Nephron (organoid): ENCODE measurements at regions not wholly inside any gene's neighbourhood (a gene's known extent, or its start where the extent isn't known, plus 50 kb on each side); places are given as distances from the start of the nearest gene placed in this dataset.

Source experiments
- H3K27ac Mint-ChIP-seq, 3 experiments: 2 replicates each; pipeline ENCODE4 v1.8.0; 2020; ENCODE audit warnings: mixed read lengths in 3 of 3, mild to moderate bottlenecking in 2 of 3, moderate library complexity in 1 of 3
- H3K27me3 Mint-ChIP-seq: 2 replicates; pipeline ENCODE4 v1.8.0; 2021; ENCODE audit warnings: low read depth, mild to moderate bottlenecking, moderate library complexity, mixed read lengths
- H3K36me3 Mint-ChIP-seq: 2 replicates; pipeline ENCODE4 v1.8.0; 2020; ENCODE audit warnings: low read depth, mixed read lengths
- H3K4me1 Mint-ChIP-seq: 2 replicates; pipeline ENCODE4 v1.8.0; 2020; ENCODE audit warnings: mixed read lengths
- H3K4me3 Mint-ChIP-seq, 3 experiments: 2 replicates each; pipeline ENCODE4 v1.8.0; 2020; ENCODE audit warnings: mild to moderate bottlenecking in 3 of 3, mixed read lengths in 3 of 3, moderate library complexity in 2 of 3
- H3K9me3 Mint-ChIP-seq: 2 replicates; pipeline ENCODE4 v1.8.0; 2020; ENCODE audit warnings: mixed read lengths
- CTCF ChIP-seq, 3 experiments: fragments of 200-600 bp; sonication (generic); IDR thresholded peaks; one replicate each; pipeline ENCODE4 v1.5.0; 2021; ENCODE audit warnings: antibody characterized with exemption in 3 of 3; ENCODE audit not compliant: unreplicated experiment in 3 of 3

- no peak for TF ChIP-seq CTCF (IDR thresholded peaks at IDR 0.05; ENCODE audit: unreplicated experiment in 3 of 3)
- Mint-ChIP-seq H3K4me3 (no peak overlapping the region), H3K36me3 (no peaks in the 10 kb centered on the region), H3K4me1 (no peaks in the 10 kb centered on the region), H3K27me3 (no peaks in the 10 kb centered on the region), H3K9me3 (peaks cover 5% of the 10 kb centered on the region), H3K27ac (no peak overlapping the region)
Observed at GRCh38 chr4:112776535-112776934, 139.6 kb downstream of the LARP7 start.

- Mint-ChIP-seq H3K27me3 (no peaks in the 10 kb centered on the region), H3K9me3 (peaks cover 5% of the 10 kb centered on the region), H3K4me1 (no peaks in the 10 kb centered on the region), H3K36me3 (no peaks in the 10 kb centered on the region), H3K4me3 (no peak overlapping the region), H3K27ac (no peak overlapping the region)
- TF ChIP-seq CTCF (IDR thresholded peaks at IDR 0.05; ENCODE audit: unreplicated experiment in 3 of 3), result no peak
Observed at GRCh38 chr4:112778520-112778919, 141.6 kb downstream of the LARP7 start.

- Mint-ChIP-seq H3K4me3 (no peak overlapping the region), H3K4me1 (no peaks in the 10 kb centered on the region), H3K27me3 (no peaks in the 10 kb centered on the region), H3K9me3 (peaks cover 4% of the 10 kb centered on the region), H3K36me3 (no peaks in the 10 kb centered on the region), H3K27ac (no peak overlapping the region)
- no peak for TF ChIP-seq CTCF (IDR thresholded peaks at IDR 0.05; ENCODE audit: unreplicated experiment in 3 of 3)
Observed at GRCh38 chr4:112793033-112793432, 156.1 kb downstream of the LARP7 start.

GRCh38 chr4:112800001-112800400 is 163.1 kb downstream of the LARP7 start:
- Mint-ChIP-seq H3K9me3 (no peaks in the 10 kb centered on the region), H3K27me3 (no peaks in the 10 kb centered on the region), H3K27ac (no peak overlapping the region)

GRCh38 chr4:112801341-112801740 is 164.4 kb downstream of the LARP7 start:
- H3K36me3 Mint-ChIP-seq, result no peaks in the 10 kb centered on the region
- no peaks in the 10 kb centered on the region for H3K27me3 Mint-ChIP-seq
- no peak overlapping the region for H3K4me3 Mint-ChIP-seq
- TF ChIP-seq CTCF (IDR thresholded peaks at IDR 0.05; ENCODE audit: unreplicated experiment in 3 of 3), result no peak
- no peaks in the 10 kb centered on the region for H3K9me3 Mint-ChIP-seq
- no peak overlapping the region for H3K27ac Mint-ChIP-seq
- no peaks in the 10 kb centered on the region for H3K4me1 Mint-ChIP-seq

More at GRCh38 chr4:112800001-112800400, 163.1 kb downstream of the LARP7 start:
- no peak for TF ChIP-seq CTCF (IDR thresholded peaks at IDR 0.05; ENCODE audit: unreplicated experiment in 3 of 3)
- Mint-ChIP-seq H3K4me1 (no peaks in the 10 kb centered on the region), H3K4me3 (no peak overlapping the region), H3K36me3 (no peaks in the 10 kb centered on the region)

- Mint-ChIP-seq H3K27ac (no peak overlapping the region), H3K4me3 (no peak overlapping the region), H3K9me3 (no peaks in the 10 kb centered on the region), H3K36me3 (no peaks in the 10 kb centered on the region), H3K4me1 (no peaks in the 10 kb centered on the region), H3K27me3 (no peaks in the 10 kb centered on the region)
- TF ChIP-seq CTCF (IDR thresholded peaks at IDR 0.05; ENCODE audit: unreplicated experiment in 3 of 3), result no peak
Observed at GRCh38 chr4:112802780-112803179, 165.8 kb downstream of the LARP7 start.
